RCC 7860 (cell line): ENCODE measurements at regions not wholly inside any gene's neighbourhood (a gene's known extent, or its start where the extent isn't known, plus 50 kb on each side); places are given as distances from the start of the nearest gene placed in this dataset.
"Not testable (repeated sequence)": the region's sequence is repeated elsewhere in the genome, so short reads cannot be mapped to it uniquely, and the experiment has no call there.

Experiments used
- DNase-seq: peaks from one replicate; pipeline ENCODE4 v3.0.0-alpha.2; 2015; ENCODE audit warnings: low spot score
- FAIRE-seq: peaks from 2 replicates; lab custom pipeline; 2012; peaks lifted over from hg19 to GRCh38; lab: Jason Lieb, UNC

DNA sequence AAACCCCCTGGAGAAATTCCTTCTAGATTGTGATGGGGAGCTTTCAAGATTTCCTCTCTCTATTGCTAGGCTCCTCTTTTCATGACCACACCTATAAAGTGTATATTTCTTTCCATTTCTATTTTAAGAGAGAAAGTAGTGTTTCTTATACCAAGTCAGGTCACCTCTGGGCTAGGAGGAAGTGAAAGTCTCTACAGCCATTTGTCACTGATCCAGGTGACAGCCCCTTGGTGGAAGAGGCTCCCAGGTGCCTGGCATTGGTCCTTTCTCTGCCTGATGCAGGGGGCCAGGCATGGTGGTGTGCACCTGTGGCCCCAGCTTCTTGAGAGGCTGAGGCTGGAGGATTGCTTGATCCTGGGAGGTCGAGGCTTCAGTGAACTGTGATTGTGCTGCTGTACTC lies 64.7 kb downstream of the DHCR7 start:
- DNase-seq (no peak), FAIRE-seq (no peak)

DNA sequence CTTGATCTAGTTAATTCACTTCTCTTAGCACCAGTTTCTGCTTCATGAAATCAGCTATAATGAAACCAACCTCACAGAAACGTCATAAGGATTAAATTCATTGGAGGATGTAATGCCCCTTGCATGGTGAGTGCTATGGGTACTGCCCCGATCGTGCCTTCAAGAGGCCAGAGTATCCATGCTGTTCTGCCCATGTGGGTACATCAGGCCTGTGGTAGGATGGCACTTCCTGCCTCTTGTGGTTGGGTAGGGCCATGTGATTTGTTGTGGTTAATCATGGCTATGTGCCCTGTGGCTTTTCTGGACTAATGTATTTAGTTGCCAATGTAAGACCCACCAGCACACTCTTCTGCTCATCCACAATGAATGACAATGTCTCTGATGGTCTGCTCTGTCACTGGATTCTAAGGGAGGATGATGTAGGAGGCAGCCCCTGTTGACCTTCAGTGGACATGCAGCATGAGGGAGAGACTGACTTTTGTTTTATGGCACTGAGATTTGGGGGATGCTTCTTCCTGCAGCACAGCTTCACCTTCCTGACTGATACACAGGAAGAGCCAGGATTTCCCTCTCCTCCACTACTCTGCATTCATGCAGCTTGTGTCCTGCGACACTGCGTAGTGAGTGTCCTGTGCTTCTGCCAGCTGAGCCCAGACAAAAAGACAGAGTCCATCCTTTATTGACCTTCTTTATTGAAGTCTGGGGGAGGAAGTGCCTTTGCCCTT lies 66.2 kb downstream of the DHCR7 start:
- DNase-seq (no peak), FAIRE-seq (no peak)

DNA sequence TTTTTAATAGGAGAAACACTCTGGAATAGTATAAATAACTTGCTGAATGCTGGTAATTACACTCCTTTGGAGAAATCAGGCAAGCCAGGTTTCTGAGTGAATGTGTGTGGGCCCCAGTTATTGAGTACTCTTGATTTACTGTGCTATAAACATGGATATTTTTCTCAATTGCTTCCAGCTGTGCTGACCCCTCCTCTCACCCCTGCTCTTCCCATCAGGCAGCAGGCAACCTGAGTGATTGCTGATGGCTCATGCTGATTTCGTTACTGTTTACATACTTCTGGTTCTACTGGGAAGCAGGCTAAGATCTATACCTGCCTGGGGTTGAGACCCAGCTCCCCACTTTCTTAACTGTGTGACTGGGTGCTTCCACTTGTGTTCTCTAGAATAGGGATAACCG lies 68.5 kb downstream of the DHCR7 start:
- FAIRE-seq, result no peak
- DNase-seq, result no peak

DNA sequence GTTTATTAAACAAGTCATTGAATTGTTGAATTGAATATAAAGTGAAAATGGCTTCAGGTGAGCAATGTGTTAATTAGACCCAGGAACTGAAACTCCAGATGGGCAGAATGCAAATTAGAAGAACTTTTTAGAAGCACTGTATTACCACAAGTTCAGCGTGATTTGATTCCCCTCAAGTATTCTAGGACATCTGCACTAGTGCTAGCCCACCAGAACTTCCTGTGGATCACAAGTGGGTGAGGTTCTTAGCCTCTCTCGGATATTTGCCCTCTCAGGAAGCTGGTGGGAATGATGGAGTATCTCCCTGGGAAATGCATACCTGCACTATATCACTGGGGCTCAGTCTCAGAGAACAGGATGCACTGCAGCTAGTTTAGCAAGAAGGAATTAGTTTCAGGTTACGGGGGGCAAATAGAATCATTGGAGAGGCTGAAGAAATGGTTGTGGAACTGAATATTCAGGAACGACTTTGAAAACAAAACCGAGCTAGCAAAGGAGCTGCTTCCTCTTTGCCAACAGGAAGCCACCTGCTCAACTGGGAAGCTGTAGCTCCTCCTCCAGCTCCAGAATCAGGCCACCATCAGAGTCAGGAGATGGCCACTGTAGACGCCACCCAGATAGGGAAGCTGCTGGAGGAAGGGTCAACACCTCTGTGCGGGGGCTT lies 74.3 kb downstream of the DHCR7 start:
- FAIRE-seq (no peak), DNase-seq (no peak)

DNA sequence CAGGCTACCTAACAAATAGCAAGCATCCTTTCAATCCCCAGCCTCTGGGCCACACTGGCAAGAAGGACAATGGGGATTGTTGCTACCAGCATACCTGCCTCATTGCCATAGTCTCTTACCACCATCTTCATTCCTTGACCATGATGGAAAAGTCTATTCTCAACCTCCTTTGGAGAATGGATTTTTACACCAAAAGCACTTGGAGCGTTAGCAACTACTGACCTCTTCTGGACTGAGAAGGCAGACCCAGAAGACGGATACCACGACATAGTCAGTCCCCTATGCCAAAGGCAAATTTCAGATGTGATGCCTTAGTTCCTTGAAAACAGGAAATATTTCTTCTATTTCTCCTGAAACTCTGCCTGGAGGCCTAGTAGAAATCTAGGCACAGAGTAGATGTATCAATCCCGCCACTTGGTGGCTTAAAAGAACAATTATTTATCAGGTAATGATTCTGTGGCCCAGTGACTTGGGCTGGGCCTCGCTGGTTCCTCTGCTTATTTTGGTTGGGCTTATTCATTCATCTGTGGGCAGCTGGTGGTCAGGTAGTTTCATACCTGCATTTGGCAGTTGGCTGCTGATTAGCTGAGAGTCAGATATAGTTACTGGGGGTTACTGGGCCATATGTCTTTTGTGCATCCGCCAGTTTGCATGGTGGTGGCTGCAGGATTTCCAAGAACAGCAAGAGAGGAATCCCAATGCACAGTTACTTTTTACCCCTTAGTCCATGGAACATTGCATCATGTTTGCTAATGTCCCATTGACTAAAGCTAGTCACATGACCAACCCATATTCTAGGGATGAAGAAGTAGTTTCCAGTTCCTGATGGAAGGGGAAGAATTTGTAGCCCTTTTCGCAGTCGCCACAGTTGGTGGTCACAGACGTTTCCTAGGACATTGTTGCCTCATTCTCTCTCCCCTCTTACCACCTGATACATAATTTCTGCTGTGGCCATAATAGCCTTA lies 75.2 kb downstream of the DHCR7 start:
- FAIRE-seq, result no peak
- peak; percentile 27 for DNase-seq

DNA sequence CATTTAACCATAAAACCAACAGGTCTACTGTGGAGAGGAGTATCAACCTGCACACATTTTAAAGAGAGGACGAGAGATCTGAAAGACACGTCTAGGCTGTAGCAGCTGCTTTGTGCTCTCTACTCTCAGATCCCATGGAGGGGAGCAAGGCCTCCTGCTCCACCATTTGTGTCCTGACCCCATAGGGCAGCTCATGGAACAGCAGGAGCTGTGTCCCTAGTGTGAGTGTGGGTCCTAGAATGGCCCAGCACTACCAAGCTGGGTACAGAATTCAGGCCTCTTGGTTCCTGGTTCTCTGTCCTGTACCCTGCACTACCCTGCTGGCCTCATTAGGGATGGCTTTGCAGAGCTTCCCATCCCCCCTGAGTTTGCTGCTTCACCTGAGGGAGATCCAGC lies 76.5 kb downstream of the DHCR7 start:
- DNase-seq (no peak), FAIRE-seq (no peak)

DNA sequence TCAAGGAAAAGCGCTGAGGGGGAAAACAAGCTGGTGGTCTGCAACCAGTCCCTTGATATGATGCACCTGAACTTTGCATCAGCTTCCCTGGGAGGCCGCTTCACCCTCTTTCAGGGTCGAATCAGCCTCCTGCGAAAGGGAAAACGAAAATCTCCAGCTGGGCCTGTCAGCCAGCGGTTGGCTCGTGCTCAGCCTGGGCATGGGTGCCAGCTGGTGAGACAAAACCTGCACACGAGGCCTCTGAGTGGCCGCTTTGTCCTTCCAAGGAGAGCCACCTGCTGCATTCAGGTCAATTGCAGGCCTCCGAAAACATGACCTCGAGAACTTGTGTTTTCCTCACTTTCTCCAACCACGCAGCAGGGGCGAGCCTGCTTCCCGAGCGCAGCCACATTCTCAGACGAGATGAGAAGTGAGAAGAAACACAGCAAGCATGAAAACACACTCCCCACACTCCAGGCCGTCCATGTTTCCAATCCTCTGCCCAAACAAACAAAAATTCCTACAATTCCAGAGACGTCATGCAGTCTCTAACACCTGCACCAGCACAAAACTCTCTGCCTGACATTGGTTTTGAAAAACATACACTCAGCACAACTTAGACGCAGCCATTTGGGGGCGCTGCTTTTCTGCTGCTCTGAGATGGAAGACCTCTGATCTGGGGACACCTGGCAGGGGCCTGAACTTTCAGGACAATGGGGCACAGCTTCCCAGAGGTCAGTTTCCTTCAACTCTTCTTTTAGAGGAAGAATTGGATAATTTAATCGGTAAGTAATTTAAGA lies 77.1 kb downstream of the DHCR7 start:
- no peak for DNase-seq
- no peak for FAIRE-seq

DNA sequence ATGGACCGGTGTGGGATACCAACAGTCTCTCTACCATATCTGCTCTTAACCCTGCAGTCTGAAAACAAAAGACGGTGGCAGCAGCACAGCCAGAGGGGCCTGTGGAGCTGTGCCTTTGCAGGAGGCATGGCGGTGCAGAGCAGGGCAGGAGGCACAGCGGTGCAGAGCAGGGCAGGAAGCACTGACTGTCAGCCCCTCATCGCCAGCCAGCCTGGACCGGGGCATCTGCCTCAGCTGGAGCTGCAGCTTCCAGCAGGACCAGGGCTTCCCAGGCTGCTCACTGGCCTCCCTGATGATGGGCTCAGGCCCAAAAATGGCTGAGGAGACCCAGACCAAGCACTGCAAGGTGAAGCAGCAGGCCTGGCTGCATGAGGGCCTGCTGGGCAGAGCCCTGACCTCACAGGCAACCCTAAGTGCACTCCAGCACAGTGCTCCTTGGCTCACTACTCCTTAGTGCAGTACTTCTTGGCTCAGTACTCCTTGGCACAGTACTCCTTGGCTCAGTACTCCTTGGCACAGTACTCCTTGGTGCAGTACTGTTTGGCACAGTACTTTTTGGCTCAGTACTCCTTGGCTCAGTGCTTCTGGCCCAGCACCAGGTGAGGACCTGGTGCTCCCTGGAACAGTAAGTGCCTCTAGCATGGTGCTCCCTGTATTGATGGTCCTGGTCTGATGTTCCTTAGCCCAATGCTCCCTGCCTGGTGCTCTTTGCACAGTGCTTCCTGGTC lies 78.0 kb downstream of the DHCR7 start:
- FAIRE-seq (no peak), DNase-seq (no peak)

DNA sequence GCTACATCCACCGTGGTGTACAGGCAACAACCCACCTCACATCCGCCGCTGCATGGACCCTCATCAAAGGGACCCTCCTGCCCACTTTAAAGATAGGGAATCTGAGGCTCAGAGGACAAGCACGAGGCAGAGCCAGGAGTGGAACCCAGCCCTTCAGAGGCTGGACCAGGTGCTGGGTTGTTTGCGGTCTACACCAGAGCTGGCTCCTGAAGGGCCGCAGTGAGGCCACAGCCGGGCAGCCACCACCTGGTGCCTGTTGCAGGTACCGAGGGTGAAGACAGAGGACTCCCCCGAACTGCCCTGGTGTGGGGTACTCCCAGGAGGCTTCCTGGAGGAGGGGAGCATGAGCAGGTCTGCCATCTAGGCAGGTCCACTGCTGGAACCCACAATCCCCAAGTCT lies 78.8 kb downstream of the DHCR7 start:
- FAIRE-seq (no peak), DNase-seq (no peak)

DNA sequence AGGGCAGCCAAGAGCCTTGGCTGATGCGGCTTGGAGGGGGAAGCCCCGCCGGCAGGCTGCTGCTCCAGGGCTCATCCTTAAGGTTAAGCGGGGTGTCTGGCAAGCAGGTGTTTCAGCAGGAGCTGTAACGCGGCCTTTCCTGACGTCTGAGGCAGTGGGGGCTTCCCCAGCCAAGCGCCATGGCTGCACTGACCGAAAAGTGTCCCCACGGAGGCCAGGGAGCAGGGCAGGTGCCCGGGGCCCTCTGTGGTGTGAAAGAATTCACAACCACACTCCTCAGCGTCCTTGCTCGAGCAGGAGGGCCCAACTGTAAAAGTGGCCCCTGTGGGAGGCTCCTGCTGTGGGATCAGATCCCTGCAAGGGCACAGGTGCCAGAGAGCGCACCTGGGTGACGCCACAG lies 79.2 kb downstream of the DHCR7 start:
- DNase-seq (no peak), FAIRE-seq (no peak)

DNA sequence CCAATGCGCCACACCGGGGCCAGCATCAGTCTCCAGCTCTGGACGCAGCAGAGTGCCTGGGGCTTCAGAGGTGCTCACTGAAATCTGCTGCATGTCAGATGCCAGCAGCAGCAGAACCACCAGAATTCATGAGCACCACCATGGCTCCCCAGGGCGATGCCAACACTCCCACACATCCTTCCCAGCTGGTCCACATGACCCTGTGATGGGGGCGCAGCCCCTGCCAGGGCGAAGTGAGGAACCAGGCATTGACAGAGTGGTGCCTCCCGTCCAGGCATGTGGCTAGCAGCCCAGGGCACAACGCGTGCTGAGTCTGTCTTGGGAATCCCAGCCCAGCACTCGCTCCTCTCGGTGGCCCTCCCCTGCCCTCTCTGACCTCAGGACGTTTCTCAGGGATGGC lies 80.4 kb downstream of the DHCR7 start:
- DNase-seq, result no peak
- no peak for FAIRE-seq

DNA sequence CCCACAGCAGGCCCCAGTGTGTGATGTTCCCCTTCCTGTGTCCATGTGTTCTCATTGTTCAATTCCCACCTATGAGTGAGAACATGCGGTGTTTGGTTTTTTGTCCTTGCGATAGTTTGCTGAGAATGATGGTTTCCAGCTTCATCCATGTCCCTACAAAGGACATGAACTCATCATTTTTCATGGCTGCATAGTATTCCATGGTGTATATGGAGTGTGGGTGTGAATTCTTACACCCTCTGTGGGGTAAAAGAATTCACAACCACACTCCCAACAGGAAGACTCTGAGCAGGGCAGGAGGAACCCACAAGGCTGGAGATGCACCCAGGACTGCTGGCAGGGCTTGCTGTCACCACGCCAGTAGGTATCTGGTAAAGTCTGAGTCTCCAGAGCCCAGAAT lies 80.9 kb downstream of the DHCR7 start:
- not testable (repeated sequence) for DNase-seq, FAIRE-seq

DNA sequence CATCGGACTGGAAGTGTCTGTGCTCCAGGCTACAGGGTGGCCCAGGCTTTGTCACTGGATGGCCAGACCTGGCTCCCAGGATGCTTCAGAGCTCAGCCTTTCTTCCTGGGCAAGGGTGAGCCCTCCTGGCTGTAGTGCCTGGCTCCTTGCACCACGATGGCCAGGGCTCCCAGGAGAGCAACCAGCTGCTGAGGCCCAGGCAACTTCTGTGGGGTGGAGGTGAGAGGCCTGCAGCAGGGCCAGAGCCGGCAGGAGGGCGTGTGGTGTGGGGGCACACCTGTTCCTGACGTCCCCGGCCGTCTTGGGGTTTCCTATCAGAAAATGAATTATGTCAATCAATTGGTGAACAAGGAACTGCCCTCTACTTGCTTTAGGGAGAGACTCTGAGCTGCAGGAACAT lies 82.1 kb downstream of the DHCR7 start:
- FAIRE-seq, result no peak
- no peak for DNase-seq

DNA sequence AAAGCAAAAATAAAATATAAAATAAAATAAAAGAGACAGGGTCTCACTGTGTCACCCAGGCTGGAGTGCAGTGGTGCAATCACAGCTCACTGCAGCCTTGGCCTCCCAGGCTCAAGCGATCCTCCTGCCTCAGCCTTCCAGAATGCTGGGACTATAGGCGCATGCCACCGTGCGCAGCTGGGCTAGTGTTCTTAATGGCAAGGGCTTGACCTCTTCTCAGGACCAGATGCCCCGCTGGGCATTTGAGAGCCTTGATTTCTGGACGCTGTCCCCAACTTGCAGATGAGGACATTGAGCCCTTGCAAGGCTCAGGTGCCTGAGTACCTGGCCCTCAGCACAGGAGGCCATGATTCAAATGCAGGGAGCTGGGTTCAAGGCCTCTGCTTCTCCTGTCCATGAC lies 82.6 kb downstream of the DHCR7 start:
- DNase-seq, result no peak
- FAIRE-seq, result no peak

DNA sequence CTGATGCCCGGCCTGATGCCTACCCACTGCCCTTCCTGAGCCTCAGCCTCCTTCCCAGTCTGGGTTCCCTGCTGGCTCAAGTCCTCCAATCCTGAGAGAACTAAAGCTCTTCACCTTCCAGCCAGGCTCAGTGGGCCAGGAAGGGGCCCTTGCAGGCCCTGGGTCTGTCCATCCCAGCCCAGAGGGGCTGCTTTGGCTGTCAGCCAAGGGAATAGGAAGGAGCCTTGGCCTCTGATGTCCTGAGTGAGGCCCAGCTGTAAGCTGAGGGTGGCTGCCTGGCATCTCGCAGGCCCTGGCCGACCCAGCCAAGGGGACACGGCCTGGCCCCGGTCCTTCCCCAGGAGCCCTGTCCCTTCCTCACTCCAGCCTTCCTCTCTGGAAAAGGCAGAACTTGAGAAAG lies 83.4 kb downstream of the DHCR7 start:
- DNase-seq, result no peak
- no peak for FAIRE-seq

DNA sequence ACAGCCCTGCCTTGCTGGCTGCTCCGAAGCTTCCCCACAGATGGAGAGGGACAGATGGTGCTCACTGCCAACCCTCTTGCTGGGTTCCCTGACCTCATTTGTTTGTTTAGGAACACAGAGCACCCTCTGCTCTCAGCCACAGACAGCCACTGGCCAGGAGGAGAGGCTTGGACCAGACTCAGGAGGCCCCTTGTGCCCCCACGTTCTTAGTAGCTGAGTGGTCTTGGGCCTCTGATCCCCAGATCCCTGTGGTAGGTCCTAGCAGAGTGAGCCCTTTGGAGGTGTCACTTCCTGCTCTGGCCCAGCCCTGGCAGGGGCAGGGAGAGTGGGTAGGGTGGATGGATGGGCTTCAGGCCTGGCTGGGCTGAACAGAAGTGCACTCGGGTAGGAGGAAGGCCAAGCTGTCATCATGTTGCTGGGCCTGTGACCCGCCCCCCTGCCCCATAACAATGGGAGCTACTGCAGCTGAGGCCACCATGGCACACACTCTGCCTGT lies 84.0 kb downstream of the DHCR7 start:
- DNase-seq, result no peak
- FAIRE-seq, result no peak

DNA sequence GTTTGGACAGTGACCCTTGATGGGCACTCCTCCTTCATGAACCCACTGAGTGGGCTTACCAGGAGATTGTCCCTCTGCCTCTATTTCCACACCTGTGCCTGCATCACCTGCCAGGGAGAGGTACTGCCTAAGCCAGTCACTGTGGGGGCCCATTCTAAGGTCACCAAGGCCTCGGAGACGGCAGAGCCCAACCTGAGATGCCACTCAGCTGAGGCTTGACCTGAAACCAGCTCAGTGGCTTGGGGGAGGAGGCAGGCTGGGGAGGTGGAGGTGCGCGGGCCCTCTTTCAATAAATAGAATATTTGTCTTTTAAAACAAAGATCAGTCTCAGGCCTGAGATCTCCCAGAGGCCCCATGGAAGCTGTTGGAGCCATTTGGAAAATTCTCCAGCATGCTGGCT lies 84.5 kb downstream of the DHCR7 start:
- DNase-seq, result no peak
- FAIRE-seq, result no peak

DNA sequence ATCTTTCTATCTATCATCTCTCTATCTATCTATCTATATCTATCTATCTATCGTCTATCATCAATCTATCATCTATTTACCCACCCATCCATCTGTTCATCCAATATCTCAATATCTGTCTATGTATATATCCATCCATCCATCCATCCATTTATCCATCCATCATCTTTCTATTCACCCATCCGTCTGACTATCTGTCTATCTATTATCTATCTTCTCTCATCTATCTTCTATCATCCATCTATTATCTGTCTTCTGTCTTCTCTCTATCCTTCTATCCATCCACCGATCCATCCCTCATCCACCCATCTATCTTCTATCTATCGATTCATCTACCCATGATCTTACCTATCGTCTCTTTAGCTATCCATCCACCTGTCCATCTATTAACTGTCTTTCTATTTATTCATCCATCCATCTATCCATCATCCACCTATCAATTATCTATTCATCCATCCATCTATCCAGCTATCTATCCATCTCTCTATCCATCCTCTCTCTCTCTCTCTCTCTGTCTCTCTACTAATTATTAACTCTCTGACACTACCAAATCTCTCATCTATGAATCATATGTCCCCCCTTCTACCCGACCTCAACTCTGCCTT lies 89.1 kb downstream of the DHCR7 start:
- FAIRE-seq (no peak), DNase-seq (no peak)

DNA sequence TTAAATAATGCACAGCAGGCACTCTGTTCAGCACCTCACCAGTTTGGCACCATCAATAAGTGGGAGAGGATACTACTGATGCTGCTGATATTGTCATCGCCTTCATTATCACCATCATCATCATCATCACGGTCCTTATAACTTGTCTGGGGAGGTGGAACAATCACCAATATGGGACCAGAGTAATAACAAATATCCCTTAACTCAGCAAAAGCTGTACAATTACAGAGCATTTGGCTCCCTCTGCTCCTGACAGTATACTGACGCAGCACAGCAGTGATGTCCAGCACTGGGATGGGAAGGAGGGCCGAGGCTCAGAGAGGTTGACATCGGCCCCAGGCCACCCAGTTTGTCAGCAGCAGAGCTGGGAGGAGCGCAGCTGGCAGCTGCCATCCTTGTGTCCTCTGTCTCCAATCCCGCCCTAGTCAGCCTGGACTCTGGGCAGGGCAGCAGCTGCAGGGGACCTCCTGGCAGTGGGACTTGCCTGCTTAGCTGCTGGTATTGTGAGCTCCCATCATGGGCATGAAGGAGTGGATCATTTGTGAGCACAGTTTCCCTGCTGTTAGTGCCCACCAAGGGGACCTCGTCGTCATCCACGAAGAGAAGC lies 90.0 kb downstream of the DHCR7 start:
- FAIRE-seq (no peak), DNase-seq (no peak)
